CD4-positive, alpha-beta T cell treated with Interleukin-6 for 4 hours (primary cell): ENCODE measurements at regions not wholly inside any gene's neighbourhood (a gene's known extent, or its start where the extent isn't known, plus 50 kb on each side); places are given as distances from the start of the nearest gene placed in this dataset.

ENCODE experiments used
- DNase-seq: peaks from one replicate; pipeline ENCODE4 v3.0.0-alpha.2; 2020; ENCODE audit warnings: mixed read lengths

- DNase-seq: no peak
Observed at GRCh38 chr2:611519-611918, 65.7 kb downstream of the TMEM18 start.

- DNase-seq: no peak
Observed at GRCh38 chr2:610491-610890, 66.7 kb downstream of the TMEM18 start.

GRCh38 chr2:609881-610280 is 67.3 kb downstream of the TMEM18 start:
- DNase-seq: no peak

GRCh38 chr2:609449-609848 is 67.8 kb downstream of the TMEM18 start:
- no peak for DNase-seq

- DNase-seq: no peak
Observed at GRCh38 chr2:608711-609110, 68.5 kb downstream of the TMEM18 start.

- no peak for DNase-seq
Observed at GRCh38 chr2:608297-608696, 68.9 kb downstream of the TMEM18 start.

- DNase-seq: no peak
Observed at GRCh38 chr2:607709-608108, 69.5 kb downstream of the TMEM18 start.

- DNase-seq: no peak
Observed at GRCh38 chr2:607172-607571, 70.0 kb downstream of the TMEM18 start.

GRCh38 chr2:605674-606608 is 71.3 kb downstream of the TMEM18 start:
- no peak for DNase-seq

- DNase-seq: no peak
Observed at GRCh38 chr2:604854-605524, 72.2 kb downstream of the TMEM18 start.

GRCh38 chr2:604385-604784 is 72.8 kb downstream of the TMEM18 start:
- no peak for DNase-seq

- no peak for DNase-seq
Observed at GRCh38 chr2:603869-604268, 73.3 kb downstream of the TMEM18 start.

GRCh38 chr2:603427-603826 is 73.8 kb downstream of the TMEM18 start:
- DNase-seq: no peak

- DNase-seq: no peak
Observed at GRCh38 chr2:602571-603359, 74.4 kb downstream of the TMEM18 start.

GRCh38 chr2:601806-602455 is 75.3 kb downstream of the TMEM18 start:
- no peak for DNase-seq

GRCh38 chr2:601387-601698 is 75.9 kb downstream of the TMEM18 start:
- DNase-seq: no peak

GRCh38 chr2:600542-601386 is 76.4 kb downstream of the TMEM18 start:
- no peak for DNase-seq

- DNase-seq: no peak
Observed at GRCh38 chr2:599601-600000, 77.6 kb downstream of the TMEM18 start.

- no peak for DNase-seq
Observed at GRCh38 chr2:598058-598802, 79.0 kb downstream of the TMEM18 start.

GRCh38 chr2:595831-596592 is 81.2 kb downstream of the TMEM18 start:
- DNase-seq: no peak
